CD4-positive, alpha-beta T cell (primary cell): ENCODE measurements at regions not wholly inside any gene's neighbourhood (a gene's known extent, or its start where the extent isn't known, plus 50 kb on each side); places are given as distances from the start of the nearest gene placed in this dataset.

Source experiments
- ATAC-seq: fragments of 200-7000 bp; cut with Tn5 transposase; one replicate; pipeline ENCODE4 v1.10.0; 2022; ENCODE audit warnings: mild to moderate bottlenecking; ENCODE audit not compliant: poor library complexity
- CTCF ChIA-PET: fragments of 350-600 bp; sonication (Branson Sonifier 250); formaldehyde crosslinking; loops from one replicate; lab custom pipeline; 2021; ENCODE audit warnings: antibody characterized with exemption, inconsistent platforms; lab: Charles Lee
- POLR2A ChIA-PET: fragments of 350-600 bp; sonication (Branson Sonifier 250); formaldehyde crosslinking; loops from one replicate; lab custom pipeline; 2021; ENCODE audit warnings: antibody characterized with exemption, inconsistent platforms; lab: Charles Lee
- DNase-seq, 14 experiments: peaks; one replicate each; pipeline ENCODE4 v3.0.0-alpha.2; 2013 to 2020; ENCODE audit warnings: mixed read lengths in 2 of 14
- H3K27ac ChIP-seq, 2 donors: one replicate each; pipeline versions ENCODE4 v1.5.1 to v1.7.0; 2013; ENCODE audit warnings: low read length in 2 of 2, low read depth in 1 of 2, mild to moderate bottlenecking in 1 of 2
- H3K27me3 ChIP-seq, 2 experiments: 1 replicate in 1 of 2; 2 replicates in 1 of 2; pipeline versions ENCODE4 v1.6.1 to v1.7.0; 2013; ENCODE audit warnings: low read length in 2 of 2, control low read depth in 1 of 2, mild to moderate bottlenecking in 1 of 2, moderate library complexity in 1 of 2; ENCODE audit not compliant: insufficient read depth in 2 of 2, control insufficient read depth in 1 of 2
- H3K36me3 ChIP-seq: one replicate; pipeline ENCODE4 v1.6.1; 2013; ENCODE audit warnings: low read length, control low read depth; ENCODE audit not compliant: insufficient read depth
- H3K4me1 ChIP-seq: one replicate; pipeline ENCODE4 v1.6.1; 2013; ENCODE audit warnings: low read length, control low read depth; ENCODE audit not compliant: insufficient read depth
- H3K4me3 ChIP-seq: one replicate; pipeline ENCODE4 v1.5.1; 2013; ENCODE audit warnings: mild to moderate bottlenecking, low read length, moderate library complexity
- H3K9me3 ChIP-seq, 2 experiments: 1 replicate in 1 of 2; 2 replicates in 1 of 2; pipeline versions ENCODE4 v1.6.1 to v1.7.0; 2013; ENCODE audit warnings: low read length in 2 of 2, mild to moderate bottlenecking in 2 of 2, control low read depth in 1 of 2, moderate library complexity in 1 of 2; ENCODE audit not compliant: control insufficient read depth in 1 of 2, insufficient read depth in 1 of 2
- H3K27ac Mint-ChIP-seq: one replicate; pipeline ENCODE4 v1.8.0; 2020; ENCODE audit warnings: mixed read lengths
- H3K27me3 Mint-ChIP-seq: one replicate; pipeline ENCODE4 v1.8.0; 2021; ENCODE audit warnings: mixed read lengths
- H3K36me3 Mint-ChIP-seq: one replicate; pipeline ENCODE4 v1.8.0; 2021; ENCODE audit warnings: low read depth, mixed read lengths
- H3K4me1 Mint-ChIP-seq: one replicate; pipeline ENCODE4 v1.8.0; 2021; ENCODE audit warnings: low read depth, mixed read lengths
- H3K4me3 Mint-ChIP-seq: one replicate; pipeline ENCODE4 v1.8.0; 2020; ENCODE audit warnings: mild to moderate bottlenecking, mixed read lengths
- H3K9me3 Mint-ChIP-seq: one replicate; pipeline ENCODE4 v1.8.0; 2020; ENCODE audit warnings: mixed read lengths
- intact Hi-C, 2 experiments: fragments of 100-400 bp; cut with DNase I in 1 of 2; cut with micrococcal nuclease in 1 of 2; formaldehyde crosslinking; loops; one replicate each; pipeline versions ENCODE4 v1.15.1 to v1.9.0; 2023 to 2025; cut with DNase I, micrococcal nuclease
- TF ChIP-seq, protein P1 (sequence below): fragments of 200-600 bp; IDR thresholded peaks from one replicate; pipeline ENCODE4 v1.8.0; 2022; ENCODE audit warnings: antibody characterized with exemption, mild to moderate bottlenecking

GRCh38 chr2:5969303-5969702, 277.1 kb downstream of the SOX11 start:
- no peaks in the 10 kb centered on the region for H3K36me3 Mint-ChIP-seq
- POLR2A ChIA-PET, result no interaction called here
- H3K4me1 Mint-ChIP-seq, result no peaks in the 10 kb centered on the region
- peaks cover 0 to 29% of the 10 kb centered on the region in 2 experiments for H3K9me3 ChIP-seq
- no peaks in the 10 kb centered on the region for H3K36me3 ChIP-seq
- H3K27ac Mint-ChIP-seq, result no peak overlapping the region
- ATAC-seq, result no peak
- CTCF ChIA-PET, result no interaction called here
- no peak for DNase-seq
- H3K27ac ChIP-seq, result no peak overlapping the region
- TF ChIP-seq, protein P1, sequence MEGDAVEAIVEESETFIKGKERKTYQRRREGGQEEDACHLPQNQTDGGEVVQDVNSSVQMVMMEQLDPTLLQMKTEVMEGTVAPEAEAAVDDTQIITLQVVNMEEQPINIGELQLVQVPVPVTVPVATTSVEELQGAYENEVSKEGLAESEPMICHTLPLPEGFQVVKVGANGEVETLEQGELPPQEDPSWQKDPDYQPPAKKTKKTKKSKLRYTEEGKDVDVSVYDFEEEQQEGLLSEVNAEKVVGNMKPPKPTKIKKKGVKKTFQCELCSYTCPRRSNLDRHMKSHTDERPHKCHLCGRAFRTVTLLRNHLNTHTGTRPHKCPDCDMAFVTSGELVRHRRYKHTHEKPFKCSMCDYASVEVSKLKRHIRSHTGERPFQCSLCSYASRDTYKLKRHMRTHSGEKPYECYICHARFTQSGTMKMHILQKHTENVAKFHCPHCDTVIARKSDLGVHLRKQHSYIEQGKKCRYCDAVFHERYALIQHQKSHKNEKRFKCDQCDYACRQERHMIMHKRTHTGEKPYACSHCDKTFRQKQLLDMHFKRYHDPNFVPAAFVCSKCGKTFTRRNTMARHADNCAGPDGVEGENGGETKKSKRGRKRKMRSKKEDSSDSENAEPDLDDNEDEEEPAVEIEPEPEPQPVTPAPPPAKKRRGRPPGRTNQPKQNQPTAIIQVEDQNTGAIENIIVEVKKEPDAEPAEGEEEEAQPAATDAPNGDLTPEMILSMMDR, result no peak
- intact Hi-C loops, result no loop called here
- peaks cover 4% of the 10 kb centered on the region for H3K9me3 Mint-ChIP-seq
- no peaks in the 10 kb centered on the region for H3K27me3 Mint-ChIP-seq
- no peaks in the 10 kb centered on the region for H3K27me3 ChIP-seq
- no peak overlapping the region for H3K4me3 ChIP-seq
- H3K4me1 ChIP-seq, result no peaks in the 10 kb centered on the region
- no peak overlapping the region for H3K4me3 Mint-ChIP-seq

- Histone ChIP-seq H3K9me3 (peaks cover 0 to 22% of the 10 kb centered on the region in 2 experiments), H3K4me3 (no peak overlapping the region), H3K27ac (no peak overlapping the region), H3K36me3 (no peaks in the 10 kb centered on the region), H3K4me1 (no peaks in the 10 kb centered on the region), H3K27me3 (no peaks in the 10 kb centered on the region)
- TF ChIP-seq, protein P1, result no peak
- DNase-seq (no peak), ATAC-seq (no peak)
- intact Hi-C loops, result no loop called here
- H3K27ac Mint-ChIP-seq, result no peak overlapping the region
- H3K36me3 Mint-ChIP-seq, result no peaks in the 10 kb centered on the region
- peaks cover 4% of the 10 kb centered on the region for H3K9me3 Mint-ChIP-seq
- no peaks in the 10 kb centered on the region for H3K27me3 Mint-ChIP-seq
- POLR2A ChIA-PET, result no interaction called here
- H3K4me1 Mint-ChIP-seq, result no peaks in the 10 kb centered on the region
- CTCF ChIA-PET, result no interaction called here
- H3K4me3 Mint-ChIP-seq, result no peak overlapping the region
Measured at GRCh38 chr2:5970347-5970746, 278.2 kb downstream of the SOX11 start.

DNA sequence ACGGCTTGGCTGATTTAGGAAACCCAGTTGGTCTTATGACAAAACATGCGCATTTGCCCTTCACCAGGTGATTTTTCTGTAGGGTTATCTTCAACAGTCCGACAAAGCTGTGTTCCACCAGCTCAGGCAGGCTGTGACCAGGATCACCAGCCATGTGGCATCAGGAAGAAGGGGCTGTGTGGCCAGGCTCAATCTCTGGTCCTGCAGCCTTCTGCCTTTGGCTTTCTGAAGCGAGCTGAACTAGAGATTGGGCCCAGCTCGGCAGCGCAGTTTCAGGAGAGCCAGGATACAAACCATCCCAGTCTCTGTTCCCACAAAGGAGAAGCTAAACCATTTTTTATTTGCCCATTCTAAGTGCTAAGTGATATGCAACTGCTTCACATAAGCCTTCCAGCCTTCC, 282.3 kb downstream of the SOX11 start:
- no peak for ATAC-seq
- intact Hi-C loops, result no loop called here
- Mint-ChIP-seq H3K27ac (no peak overlapping the region), H3K9me3 (peaks cover 4% of the 10 kb centered on the region), H3K4me3 (no peak overlapping the region), H3K27me3 (peaks cover 2% of the 10 kb centered on the region), H3K36me3 (no peaks in the 10 kb centered on the region), H3K4me1 (no peaks in the 10 kb centered on the region)
- H3K9me3 ChIP-seq, result peaks cover 0 to 10% of the 10 kb centered on the region in 2 experiments
- TF ChIP-seq, protein P1, result no peak
- no peaks in the 10 kb centered on the region for H3K27me3 ChIP-seq
- ChIA-PET CTCF (no interaction called here), POLR2A (no interaction called here)
- no peak for DNase-seq
- no peaks in the 10 kb centered on the region for H3K36me3 ChIP-seq
- no peaks in the 10 kb centered on the region for H3K4me1 ChIP-seq
- no peak overlapping the region for H3K27ac ChIP-seq
- H3K4me3 ChIP-seq, result no peak overlapping the region
